ENCODE measurements at regions not wholly inside any gene's neighbourhood (a gene's known extent, or its start where the extent isn't known, plus 50 kb on each side); places are given as distances from the start of the nearest gene placed in this dataset.

- TF ChIP-seq ZNF770 (CRISPR knock-in tag; IDR thresholded peaks at IDR 0.05) (no peak), SETDB1 (CRISPR knock-in tag; IDR thresholded peaks at IDR 0.05; ENCODE audit: borderline replicate concordance) (no peak), XRCC5 (optimal IDR thresholded peaks at IDR 0.05; ENCODE audit: low read length) (no peak)
Observed at GRCh38 chr16:65316808-65317207, 194.9 kb upstream of the CDH11 start (continued).

- ATAC-seq (no peak), FAIRE-seq (no peak), DNase-seq (ENCODE audit: low spot score) (no peak)
- Histone ChIP-seq H3K4me3 (replicated peaks in 1 of 3; ENCODE audit: insufficient read depth in 1 of 3, low read depth in 2 of 3, low read length in 3 of 3) (no peak overlapping the region), H3K36me3 (replicated peaks in 1 of 2; ENCODE audit: control insufficient read depth in 1 of 2, insufficient read depth in 2 of 2, low read length in 2 of 2) (no peaks in the 10 kb centered on the region), H3K9me3 (ENCODE audit: low read length) (no peaks in the 10 kb centered on the region), H3K4me2 (ENCODE audit: low read depth, low read length) (no peak overlapping the region), H3K9ac (ENCODE audit: insufficient read depth, low read depth, low read length) (no peak overlapping the region), H3K27ac (ENCODE audit: extremely low read length, insufficient read depth, low read length) (no peak overlapping the region), H3K79me2 (ENCODE audit: insufficient read depth, low read length) (no peaks in the 10 kb centered on the region), H2AFZ (ENCODE audit: low read length) (no peak overlapping the region), H3K4me1 (ENCODE audit: insufficient read depth, low read length) (no peaks in the 10 kb centered on the region), H4K20me1 (ENCODE audit: insufficient read depth, low read length) (no peaks in the 10 kb centered on the region), H3K27me3 (ENCODE audit: control insufficient read depth in 1 of 2, insufficient read depth in 2 of 2, low read length in 2 of 2) (no peaks in the 10 kb centered on the region)
- no TSS peak for BruUV-seq (replicated peaks)
- in situ Hi-C loops (cut with HindIII; ENCODE audit: extremely low pct_ligation_motif_present, low pct_unique_long_range_greater_than_20kb) (no loop called here), intact Hi-C loops (cut with micrococcal nuclease; ENCODE audit: unreplicated experiment) (no loop called here)
- under 1% methylated on average over 7 of the region's 7 CpGs for WGBS (ENCODE audit: low lambda C conversion rate)
- POLR2A ChIA-PET = no interaction called here
- CTCF ChIA-PET (ENCODE audit: low intra/inter-chr PET ratio, low total read pairs) = no interaction called here
- no peak for TF ChIP-seq ZNF263 (CRISPR knock-in tag; IDR thresholded peaks at IDR 0.05)
- TF ChIP-seq EHMT2 (IDR thresholded peaks at IDR 0.05; ENCODE audit: borderline replicate concordance, low read depth, low read length) = no peak
- no peak for TF ChIP-seq PCBP1 (IDR thresholded peaks at IDR 0.05; ENCODE audit: borderline replicate concordance, low read depth, low read length)
- no peak for TF ChIP-seq MAFK (conservative IDR thresholded peaks at IDR 0.05 in 1 of 2, IDR thresholded peaks at IDR 0.05 in 1 of 2; ENCODE audit: low read length in 2 of 2)
- no peak for TF ChIP-seq FOXK1 (CRISPR knock-in tag; IDR thresholded peaks at IDR 0.05; ENCODE audit: borderline replicate concordance, low read depth)
- TF ChIP-seq PBX2 (CRISPR knock-in tag; IDR thresholded peaks at IDR 0.05) = no peak
- no peak for TF ChIP-seq ZSCAN25 (CRISPR knock-in tag; IDR thresholded peaks at IDR 0.05)
- no peak for TF ChIP-seq RBAK (CRISPR knock-in tag; IDR thresholded peaks at IDR 0.05)
- TF ChIP-seq KLF15 (CRISPR knock-in tag; IDR thresholded peaks at IDR 0.05; ENCODE audit: borderline replicate concordance) = no peak
- TF ChIP-seq TSC22D2 (CRISPR knock-in tag; IDR thresholded peaks at IDR 0.05; ENCODE audit: borderline replicate concordance) = no peak
- no peak for TF ChIP-seq ZFP91 (CRISPR knock-in tag; IDR thresholded peaks at IDR 0.05; ENCODE audit: borderline replicate concordance)
- TF ChIP-seq U2AF1 (optimal IDR thresholded peaks at IDR 0.05; ENCODE audit: low read depth, low read length) = no peak
- TF ChIP-seq ZBTB34 (CRISPR knock-in tag; IDR thresholded peaks at IDR 0.05) = no peak
Observed at GRCh38 chr16:65315081-65315780, 193.4 kb upstream of the CDH11 start.
